DND-41 (cell line): ENCODE measurements at regions not wholly inside any gene's neighbourhood (a gene's known extent, or its start where the extent isn't known, plus 50 kb on each side); places are given as distances from the start of the nearest gene placed in this dataset.
"Not testable (repeated sequence)": the region's sequence is repeated elsewhere in the genome, so short reads cannot be mapped to it uniquely, and the experiment has no call there.

Experiments used
- ATAC-seq: fragments of 200-7000 bp; cut with Tn5 transposase; 3 replicates; pipeline ENCODE4 v1.9.1; 2021; ENCODE audit warnings: low read depth; ENCODE audit not compliant: insufficient read depth
- DNase-seq: peaks from one replicate; pipeline ENCODE4 v3.0.0-alpha.2; 2020
- H2AFZ ChIP-seq: 2 replicates; pipeline ENCODE4 v1.6.0; 2012; ENCODE audit warnings: low read depth, low read length
- H3K27ac ChIP-seq: 2 replicates; pipeline ENCODE4 v1.5.1; 2012; ENCODE audit warnings: low read length, inconsistent platforms
- H3K27me3 ChIP-seq: fragments of 200-600 bp; sonication (generic); 2 replicates; pipeline ENCODE4 v1.6.0; 2012; ENCODE audit warnings: low read length, mild to moderate bottlenecking, inconsistent platforms; ENCODE audit not compliant: insufficient read depth, poor library complexity
- H3K36me3 ChIP-seq: 2 replicates; pipeline ENCODE4 v1.5.1; 2012; ENCODE audit warnings: low read length, inconsistent platforms; ENCODE audit not compliant: insufficient read depth
- H3K4me1 ChIP-seq: 2 replicates; pipeline ENCODE4 v1.5.1; 2012; ENCODE audit warnings: mild to moderate bottlenecking, low read length; ENCODE audit not compliant: insufficient read depth
- H3K4me2 ChIP-seq: 2 replicates; pipeline ENCODE4 v1.6.0; 2012; ENCODE audit warnings: mild to moderate bottlenecking, moderate library complexity, low read length, inconsistent platforms; ENCODE audit not compliant: insufficient read depth
- H3K4me3 ChIP-seq, 2 experiments: fragments of 200-600 bp in 1 of 2; shearing (Covaris generic) in 1 of 2; 2 replicates each; pipeline ENCODE4 v1.5.1; 2012 to 2016; ENCODE audit warnings: inconsistent platforms in 2 of 2, low read length in 2 of 2, mild to moderate bottlenecking in 2 of 2, low read depth in 1 of 2, moderate library complexity in 1 of 2
- H3K79me2 ChIP-seq: 2 replicates; pipeline ENCODE4 v1.6.0; 2012; ENCODE audit warnings: low read length, inconsistent platforms; ENCODE audit not compliant: insufficient read depth
- H3K9ac ChIP-seq: 2 replicates; pipeline ENCODE4 v1.6.0; 2012; ENCODE audit warnings: low read depth, mild to moderate bottlenecking, inconsistent platforms, low read length, moderate library complexity
- H3K9me3 ChIP-seq: 2 replicates; pipeline ENCODE4 v1.5.1; 2012; ENCODE audit warnings: low read length, moderate library complexity, mild to moderate bottlenecking, inconsistent platforms; ENCODE audit not compliant: insufficient read depth, severe bottlenecking
- H4K20me1 ChIP-seq: 2 replicates; pipeline ENCODE4 v1.6.0; 2012; ENCODE audit warnings: low read length; ENCODE audit not compliant: insufficient read depth
- CTCF ChIP-seq: IDR thresholded peaks from 2 replicates; pipeline ENCODE4 v1.5.1; 2012; ENCODE audit warnings: borderline replicate concordance, low read length, moderate library complexity, mild to moderate bottlenecking; ENCODE audit not compliant: poor library complexity, severe bottlenecking; ENCODE audit errors: extremely low read depth
- EZH2 ChIP-seq: IDR thresholded peaks from 3 replicates; pipeline ENCODE4 v1.6.1; 2012; ENCODE audit warnings: borderline replicate concordance, low read depth, mild to moderate bottlenecking, moderate library complexity, low read length, inconsistent platforms; ENCODE audit not compliant: severe bottlenecking

- H3K9me3 ChIP-seq: no peaks in the 10 kb centered on the region
- TF ChIP-seq EZH2 (no peak), CTCF (no peak)
- H3K27me3 ChIP-seq: no peaks in the 10 kb centered on the region
- no peak overlapping the region for H3K4me3 ChIP-seq
- H3K36me3 ChIP-seq: no peaks in the 10 kb centered on the region
- no peak overlapping the region for H3K4me2 ChIP-seq
- H3K4me1 ChIP-seq: no peaks in the 10 kb centered on the region
- H4K20me1 ChIP-seq: no peaks in the 10 kb centered on the region
- no peak overlapping the region for H2AFZ ChIP-seq
- H3K79me2 ChIP-seq: no peaks in the 10 kb centered on the region
- H3K9ac ChIP-seq: no peak overlapping the region
- DNase-seq (no peak), ATAC-seq (no peak)
- H3K27ac ChIP-seq: no peak overlapping the region
Observed at GRCh38 chrX:128623361-128623760, 571.2 kb upstream of the ACTRT1 start.

GRCh38 chrX:128622296-128622695, 570.1 kb upstream of the ACTRT1 start:
- H3K9me3 ChIP-seq: no peaks in the 10 kb centered on the region
- no peak overlapping the region for H3K4me3 ChIP-seq
- H2AFZ ChIP-seq: no peak overlapping the region
- no peaks in the 10 kb centered on the region for H3K36me3 ChIP-seq
- no peak for TF ChIP-seq EZH2
- TF ChIP-seq CTCF: no peak
- ATAC-seq: no peak
- H3K9ac ChIP-seq: no peak overlapping the region
- H3K4me1 ChIP-seq: no peaks in the 10 kb centered on the region
- H3K27me3 ChIP-seq: no peaks in the 10 kb centered on the region
- H3K27ac ChIP-seq: no peak overlapping the region
- H4K20me1 ChIP-seq: no peaks in the 10 kb centered on the region
- H3K4me2 ChIP-seq: no peak overlapping the region
- no peak for DNase-seq
- no peaks in the 10 kb centered on the region for H3K79me2 ChIP-seq

- ATAC-seq (no peak), DNase-seq (no peak)
- Histone ChIP-seq H3K27me3 (no peaks in the 10 kb centered on the region), H3K36me3 (no peaks in the 10 kb centered on the region), H3K9ac (no peak overlapping the region), H4K20me1 (no peaks in the 10 kb centered on the region), H3K4me2 (no peak overlapping the region), H2AFZ (no peak overlapping the region), H3K27ac (no peak overlapping the region), H3K4me3 (no peak overlapping the region), H3K4me1 (no peaks in the 10 kb centered on the region), H3K79me2 (no peaks in the 10 kb centered on the region), H3K9me3 (no peaks in the 10 kb centered on the region)
- TF ChIP-seq CTCF (no peak), EZH2 (no peak)
Observed at GRCh38 chrX:128619490-128619889, 567.3 kb upstream of the ACTRT1 start.

- no peak overlapping the region for H2AFZ ChIP-seq
- H4K20me1 ChIP-seq: no peaks in the 10 kb centered on the region
- H3K79me2 ChIP-seq: no peaks in the 10 kb centered on the region
- ATAC-seq (no peak), DNase-seq (no peak)
- no peak overlapping the region for H3K4me2 ChIP-seq
- no peaks in the 10 kb centered on the region for H3K27me3 ChIP-seq
- H3K4me3 ChIP-seq: no peak overlapping the region
- no peaks in the 10 kb centered on the region for H3K9me3 ChIP-seq
- no peak overlapping the region for H3K9ac ChIP-seq
- H3K27ac ChIP-seq: no peak overlapping the region
- no peaks in the 10 kb centered on the region for H3K36me3 ChIP-seq
- TF ChIP-seq CTCF (no peak), EZH2 (no peak)
- no peaks in the 10 kb centered on the region for H3K4me1 ChIP-seq
Observed at GRCh38 chrX:128616933-128617332, 564.7 kb upstream of the ACTRT1 start.

- not testable (repeated sequence) for H3K79me2 ChIP-seq, H4K20me1 ChIP-seq, H3K36me3 ChIP-seq, H3K4me1 ChIP-seq, H2AFZ ChIP-seq, DNase-seq, H3K9ac ChIP-seq, H3K4me2 ChIP-seq, H3K27me3 ChIP-seq, H3K4me3 ChIP-seq, H3K27ac ChIP-seq, H3K9me3 ChIP-seq, ATAC-seq
Observed at GRCh38 chrX:128606817-128607216, 554.6 kb upstream of the ACTRT1 start.
